ENCODE measurements at regions not wholly inside any gene's neighbourhood (a gene's known extent, or its start where the extent isn't known, plus 50 kb on each side); places are given as distances from the start of the nearest gene placed in this dataset.

DNA sequence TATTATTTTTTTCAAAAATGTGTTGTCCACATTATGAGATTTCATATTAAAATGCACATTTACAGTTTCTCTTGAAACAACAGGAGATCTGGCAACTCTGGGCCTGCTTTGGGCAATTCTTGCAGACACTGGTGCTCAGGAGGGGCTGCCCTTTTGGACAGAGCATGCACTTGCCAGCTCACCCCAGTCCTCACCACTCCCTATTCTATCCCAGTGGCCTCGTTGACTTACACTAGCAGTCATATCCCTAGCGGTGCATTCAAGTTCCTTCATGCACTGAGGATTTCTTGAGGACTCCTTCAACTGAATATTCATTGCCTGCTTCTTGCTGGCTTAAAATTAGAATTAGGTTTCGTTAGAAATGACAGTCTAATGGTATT lies 87.9 kb upstream of the FHL2 start:
- TF ChIP-seq CTCF (IDR thresholded peaks at IDR 0.05) (no peak), POLR2AphosphoS5 (IDR thresholded peaks at IDR 0.05) (no peak)
